ACC112 (cell line): ENCODE measurements at regions not wholly inside any gene's neighbourhood (a gene's known extent, or its start where the extent isn't known, plus 50 kb on each side); places are given as distances from the start of the nearest gene placed in this dataset.
A peak's percentile ranks its signal among the peaks of the same experiment; 100 is the strongest.

Experiments used
- H2AFZ ChIP-seq: fragments of 200-600 bp; sonication (generic); one replicate; pipeline ENCODE4 v1.6.0; 2017; ENCODE audit warnings: antibody characterized with exemption, low read length; ENCODE audit not compliant: unreplicated experiment
- H3K27ac ChIP-seq: fragments of 200-600 bp; sonication (generic); 2 replicates; pipeline ENCODE4 v1.5.1; 2014; ENCODE audit warnings: low read depth, mild to moderate bottlenecking, antibody characterized with exemption, low read length, moderate library complexity
- H3K27me3 ChIP-seq: fragments of 200-600 bp; sonication (generic); 2 replicates; pipeline ENCODE4 v1.6.1; 2014; ENCODE audit warnings: mild to moderate bottlenecking, antibody characterized with exemption, low read length, moderate library complexity, mixed read lengths; ENCODE audit not compliant: insufficient read depth
- H3K36me3 ChIP-seq: fragments of 200-600 bp; sonication (generic); 2 replicates; pipeline ENCODE4 v1.6.1; 2016; ENCODE audit warnings: mild to moderate bottlenecking, antibody characterized with exemption, low read length, moderate library complexity, mixed read lengths; ENCODE audit not compliant: insufficient read depth
- H3K4me1 ChIP-seq: fragments of 200-600 bp; sonication (generic); one replicate; pipeline ENCODE4 v1.6.1; 2016; ENCODE audit warnings: low read length, mixed read lengths; ENCODE audit not compliant: insufficient read depth, unreplicated experiment, control insufficient read depth
- H3K4me3 ChIP-seq: fragments of 200-600 bp; sonication (generic); 2 replicates; pipeline ENCODE4 v1.5.1; 2014; ENCODE audit warnings: mild to moderate bottlenecking, low read depth, low read length
- H3K79me2 ChIP-seq: fragments of 200-600 bp; sonication (generic); one replicate; pipeline ENCODE4 v1.6.0; 2016; ENCODE audit warnings: low read length; ENCODE audit not compliant: control insufficient read depth, unreplicated experiment, insufficient read depth

GRCh38 chr5:125521289-125521688, 774.9 kb upstream of the ZNF608 start:
- H2AFZ ChIP-seq: no peak overlapping the region
- H3K4me1 ChIP-seq: no peaks in the 10 kb centered on the region
- no peaks in the 10 kb centered on the region for H3K36me3 ChIP-seq
- H3K27me3 ChIP-seq: no peaks in the 10 kb centered on the region
- no peak overlapping the region for H3K4me3 ChIP-seq
- H3K27ac ChIP-seq: no peak overlapping the region
- H3K79me2 ChIP-seq: no peaks in the 10 kb centered on the region

DNA sequence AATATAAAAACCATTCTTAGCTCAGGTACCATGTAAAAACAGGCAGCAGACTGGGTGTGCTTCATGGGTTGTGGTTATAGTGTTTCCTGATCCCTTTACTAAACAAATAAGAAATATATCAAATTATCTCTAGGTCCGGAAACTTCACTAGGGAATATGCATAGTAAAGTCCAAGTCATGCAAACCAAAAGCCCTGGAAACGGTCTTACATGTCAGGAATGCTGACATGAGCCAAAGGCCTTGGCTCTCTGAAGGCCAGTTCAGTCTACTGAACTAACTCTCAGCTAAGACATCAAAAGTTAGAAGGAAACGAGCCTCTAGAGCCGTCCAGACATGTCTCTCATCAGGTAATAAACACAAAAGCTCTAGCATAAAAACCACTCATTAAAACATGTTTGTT, 778.9 kb upstream of the ZNF608 start:
- no peaks in the 10 kb centered on the region for H3K79me2 ChIP-seq
- H3K4me1 ChIP-seq: no peaks in the 10 kb centered on the region
- no peaks in the 10 kb centered on the region for H3K36me3 ChIP-seq
- no peaks in the 10 kb centered on the region for H3K27me3 ChIP-seq
- H3K4me3 ChIP-seq: no peak overlapping the region
- no peak overlapping the region for H3K27ac ChIP-seq
- no peak overlapping the region for H2AFZ ChIP-seq

DNA sequence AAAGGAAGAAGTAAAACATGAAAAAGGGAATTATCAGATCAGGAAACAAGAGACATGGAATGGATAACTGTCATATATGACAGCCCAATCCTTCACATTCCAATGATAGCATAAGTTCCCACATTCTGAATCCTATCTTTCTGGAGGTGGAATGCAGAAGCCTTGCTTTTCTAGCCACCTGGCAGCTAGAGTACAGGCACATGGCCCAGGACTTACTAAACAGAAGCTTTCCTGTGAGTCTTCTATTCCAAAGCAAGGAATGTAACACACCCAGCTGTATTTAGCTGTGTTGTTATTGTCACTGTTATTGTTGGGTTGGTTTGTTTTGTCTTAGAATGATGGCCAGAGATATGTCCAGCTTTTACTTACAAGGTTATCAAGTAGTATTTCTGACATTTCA, 780.5 kb upstream of the ZNF608 start:
- H3K79me2 ChIP-seq: no peaks in the 10 kb centered on the region
- H3K36me3 ChIP-seq: no peaks in the 10 kb centered on the region
- no peaks in the 10 kb centered on the region for H3K27me3 ChIP-seq
- H2AFZ ChIP-seq: peak overlapping the region; percentile 47
- H3K4me3 ChIP-seq: no peak overlapping the region
- no peak overlapping the region for H3K27ac ChIP-seq
- H3K4me1 ChIP-seq: no peaks in the 10 kb centered on the region

DNA sequence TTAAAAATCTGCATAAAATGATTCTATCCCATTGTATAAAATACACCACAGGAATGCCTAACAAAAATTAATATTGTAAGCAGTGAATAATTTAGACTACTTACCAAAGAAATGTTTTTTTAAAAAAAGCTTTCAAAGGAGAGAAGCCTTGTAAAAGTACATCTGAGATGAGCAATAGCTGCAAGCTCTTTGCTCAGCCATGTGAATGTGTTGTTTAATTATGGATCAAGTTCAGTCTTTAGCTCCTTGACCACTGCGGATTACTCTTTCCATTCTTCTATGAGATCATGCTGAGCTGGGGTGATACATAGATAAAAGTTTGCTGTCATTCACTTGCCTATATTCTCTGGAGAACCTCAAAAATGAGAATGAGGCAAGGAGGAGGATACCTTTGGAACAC, 782.4 kb upstream of the ZNF608 start:
- no peak overlapping the region for H3K27ac ChIP-seq

GRCh38 chr5:125530833-125531615, 784.6 kb upstream of the ZNF608 start:
- H3K4me3 ChIP-seq: no peak overlapping the region
- H3K27ac ChIP-seq: no peak overlapping the region
- no peak overlapping the region for H2AFZ ChIP-seq
- H3K36me3 ChIP-seq: no peaks in the 10 kb centered on the region
- no peaks in the 10 kb centered on the region for H3K4me1 ChIP-seq
- H3K79me2 ChIP-seq: no peaks in the 10 kb centered on the region
- no peaks in the 10 kb centered on the region for H3K27me3 ChIP-seq

More for the DNA sequence above, 782.4 kb upstream of the ZNF608 start:
- Histone ChIP-seq H3K27me3 (no peaks in the 10 kb centered on the region), H3K79me2 (no peaks in the 10 kb centered on the region), H2AFZ (no peak overlapping the region), H3K4me3 (no peak overlapping the region), H3K4me1 (no peaks in the 10 kb centered on the region), H3K36me3 (no peaks in the 10 kb centered on the region)

- Histone ChIP-seq H3K4me3 (no peak overlapping the region), H3K79me2 (no peaks in the 10 kb centered on the region), H3K36me3 (no peaks in the 10 kb centered on the region), H3K27ac (no peak overlapping the region), H3K27me3 (no peaks in the 10 kb centered on the region), H3K4me1 (no peaks in the 10 kb centered on the region), H2AFZ (no peak overlapping the region)
Observed at GRCh38 chr5:125536095-125536494, 789.7 kb upstream of the ZNF608 start.

DNA sequence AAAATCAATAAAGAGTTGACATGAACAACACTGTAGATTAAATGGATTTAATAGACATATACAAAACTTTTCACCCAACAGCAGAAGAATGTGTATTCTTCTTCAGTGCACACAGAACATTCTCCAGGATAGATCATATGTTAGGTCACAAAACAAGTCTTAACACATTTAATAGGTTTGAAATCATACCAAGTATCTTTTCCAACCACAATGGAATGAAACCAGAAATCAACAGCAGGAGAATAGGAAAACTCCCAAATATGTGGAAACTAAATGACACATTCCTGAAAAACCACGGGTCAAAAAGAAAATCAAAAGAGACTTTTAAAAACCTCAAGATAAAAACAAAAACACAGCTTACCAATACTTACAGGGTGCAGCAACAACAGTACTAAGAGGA, 790.1 kb upstream of the ZNF608 start:
- H2AFZ ChIP-seq: no peak overlapping the region
- H3K27me3 ChIP-seq: no peaks in the 10 kb centered on the region
- no peak overlapping the region for H3K4me3 ChIP-seq

GRCh38 chr5:125537661-125538060, 791.2 kb upstream of the ZNF608 start:
- no peak overlapping the region for H3K4me3 ChIP-seq
- H3K27ac ChIP-seq: no peak overlapping the region
- H3K4me1 ChIP-seq: no peaks in the 10 kb centered on the region
- no peak overlapping the region for H2AFZ ChIP-seq
- H3K79me2 ChIP-seq: no peaks in the 10 kb centered on the region
- H3K27me3 ChIP-seq: no peaks in the 10 kb centered on the region
- H3K36me3 ChIP-seq: no peaks in the 10 kb centered on the region

More for the DNA sequence above, 790.1 kb upstream of the ZNF608 start:
- no peak overlapping the region for H3K27ac ChIP-seq
- H3K79me2 ChIP-seq: no peaks in the 10 kb centered on the region
- H3K36me3 ChIP-seq: no peaks in the 10 kb centered on the region
- no peaks in the 10 kb centered on the region for H3K4me1 ChIP-seq

GRCh38 chr5:125538469-125538868, 792.0 kb upstream of the ZNF608 start:
- no peaks in the 10 kb centered on the region for H3K36me3 ChIP-seq
- H2AFZ ChIP-seq: no peak overlapping the region
- no peaks in the 10 kb centered on the region for H3K27me3 ChIP-seq
- no peak overlapping the region for H3K4me3 ChIP-seq
- no peaks in the 10 kb centered on the region for H3K4me1 ChIP-seq
- H3K27ac ChIP-seq: no peak overlapping the region
- no peaks in the 10 kb centered on the region for H3K79me2 ChIP-seq

DNA sequence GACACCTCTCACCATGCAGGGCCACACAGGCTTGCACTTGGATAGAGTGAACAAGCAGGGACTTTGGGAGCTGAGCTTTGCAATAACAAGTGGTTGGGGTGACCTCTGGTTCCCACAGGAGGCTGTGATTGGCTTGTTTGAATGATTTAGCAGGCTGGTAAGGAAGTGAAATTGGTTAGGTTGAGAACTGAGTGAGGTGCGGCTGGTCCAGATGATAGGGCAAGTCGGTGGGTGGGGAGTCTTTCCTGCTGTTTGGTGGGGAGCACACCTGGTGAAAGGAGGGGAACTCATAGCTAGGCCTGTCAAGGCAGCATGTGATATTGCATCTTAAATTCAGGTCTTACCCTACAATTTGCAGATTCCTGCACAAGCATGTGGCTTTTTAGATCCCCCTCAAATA, 794.6 kb upstream of the ZNF608 start:
- Histone ChIP-seq H3K27me3 (no peaks in the 10 kb centered on the region), H3K36me3 (no peaks in the 10 kb centered on the region), H3K27ac (no peak overlapping the region), H2AFZ (no peak overlapping the region), H3K4me1 (no peaks in the 10 kb centered on the region), H3K4me3 (no peak overlapping the region), H3K79me2 (no peaks in the 10 kb centered on the region)

GRCh38 chr5:125549322-125549911, 803.0 kb upstream of the ZNF608 start:
- Histone ChIP-seq H2AFZ (no peak overlapping the region), H3K27me3 (no peaks in the 10 kb centered on the region), H3K27ac (no peak overlapping the region; the same call in 1 of the 2 replicates), H3K79me2 (no peaks in the 10 kb centered on the region), H3K36me3 (no peaks in the 10 kb centered on the region), H3K4me1 (peaks cover 34% of the 10 kb centered on the region), H3K4me3 (no peak overlapping the region)
